ENCODE measurements at regions not wholly inside any gene's neighbourhood (a gene's known extent, or its start where the extent isn't known, plus 50 kb on each side); places are given as distances from the start of the nearest gene placed in this dataset.

DNA sequence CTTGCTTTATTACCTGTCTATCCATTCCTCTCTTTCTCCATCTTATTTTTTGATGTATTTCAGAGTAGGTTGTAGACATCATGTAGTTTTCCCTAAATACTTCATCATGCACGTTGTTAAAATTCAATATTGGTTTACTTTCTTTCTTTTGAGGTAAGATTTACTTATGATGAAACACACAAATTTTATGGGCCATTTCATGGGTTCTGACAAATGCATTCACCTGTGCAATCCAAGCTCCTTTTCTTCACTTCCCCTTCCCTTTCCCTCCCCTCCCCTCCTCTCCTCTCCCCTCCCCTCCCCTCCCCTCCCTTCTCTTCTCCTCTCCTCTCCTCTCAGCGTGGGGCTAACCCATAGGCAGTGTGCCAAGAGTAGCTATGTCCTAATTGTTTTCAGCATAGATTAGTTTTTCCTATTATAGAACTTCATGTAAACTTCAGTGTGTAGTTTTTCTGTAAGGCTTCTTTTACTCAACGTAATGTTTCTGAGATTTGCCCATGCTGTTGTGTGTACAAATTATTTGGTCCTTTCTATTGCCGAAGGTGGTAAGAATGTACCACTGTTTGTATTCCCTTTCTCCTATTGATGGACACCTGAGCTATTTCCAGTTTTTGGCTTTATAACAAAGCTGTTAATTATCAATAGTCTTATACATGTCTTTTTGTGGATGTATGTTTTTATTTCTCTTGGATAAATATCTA lies 92.9 kb upstream of the CLINT1 start:
- Histone ChIP-seq H3K9ac (ENCODE audit: low read length) (no peak overlapping the region), H3K27me3 (ENCODE audit: low read length) (peaks cover 11% of the 10 kb centered on the region; the same call in 1 of the 2 replicates), H2AFZ (ENCODE audit: low read length) (no peak overlapping the region), H4K20me1 (ENCODE audit: low read length) (no peaks in the 10 kb centered on the region), H3K9me2 (replicated peaks; ENCODE audit: low read length) (no peaks in the 10 kb centered on the region), H3K4me1 (ENCODE audit: insufficient read depth, low read length) (peaks cover 8% of the 10 kb centered on the region), H3K79me2 (ENCODE audit: low read length) (no peaks in the 10 kb centered on the region), H3F3A (ENCODE audit: low read length, unreplicated experiment) (no peaks in the 10 kb centered on the region), H3K9me3 (ENCODE audit: low read length) (no peaks in the 10 kb centered on the region), H3K4me3 (ENCODE audit: low read length) (no peak overlapping the region), H3K36me3 (ENCODE audit: low read depth, low read length) (no peaks in the 10 kb centered on the region), H3K27ac (ENCODE audit: low read length) (no peak overlapping the region), H3K4me2 (ENCODE audit: low read length) (no peak overlapping the region)
- TF ChIP-seq CTCF (conservative IDR thresholded peaks at IDR 0.05; ENCODE audit: low read depth, low read length) = no peak
- no peak for TF ChIP-seq EZH2phosphoT487 (IDR thresholded peaks at IDR 0.05; ENCODE audit: borderline replicate concordance, low read length)
- TF ChIP-seq EZH2 (IDR thresholded peaks at IDR 0.05; ENCODE audit: low read length, unreplicated experiment) = no peak
- DNase-seq (no peak), ATAC-seq (no peak)
- ChIA-PET POLR2A (ENCODE audit: unreplicated experiment) (no interaction called here), CTCF (interaction anchor here (0.6 to 0.7 kb wide), 2 partner anchors 203 to 731 kb away, joined by 4 read pairs; no protein-coding TSS in a partner anchor)
- intact Hi-C loops (cut with micrococcal nuclease) = no loop called here
- BruUV-seq (replicated peaks) = no TSS peak

GRCh38 chr5:157949520-157949919 lies 90.6 kb upstream of the CLINT1 start:
- Histone ChIP-seq H3K4me3 (ENCODE audit: low read length) (no peak overlapping the region), H4K20me1 (ENCODE audit: low read length) (no peaks in the 10 kb centered on the region), H3K9me2 (replicated peaks; ENCODE audit: low read length) (no peaks in the 10 kb centered on the region), H2AFZ (ENCODE audit: low read length) (no peak overlapping the region), H3K36me3 (ENCODE audit: low read depth, low read length) (no peaks in the 10 kb centered on the region), H3K9ac (ENCODE audit: low read length) (no peak overlapping the region), H3K4me2 (ENCODE audit: low read length) (0 out of 2 replicates have a peak overlapping the region, but pooled peaks have one; percentile 66), H3K79me2 (ENCODE audit: low read length) (no peaks in the 10 kb centered on the region), H3K4me1 (ENCODE audit: insufficient read depth, low read length) (peaks cover 8% of the 10 kb centered on the region), H3K27ac (ENCODE audit: low read length) (no peak overlapping the region), H3F3A (ENCODE audit: low read length, unreplicated experiment) (no peaks in the 10 kb centered on the region), H3K27me3 (ENCODE audit: low read length) (peaks cover 6% of the 10 kb centered on the region; the same call in 1 of the 2 replicates), H3K9me3 (ENCODE audit: low read length) (no peaks in the 10 kb centered on the region)
- CTCF ChIA-PET = interaction anchor here (0.8 to 1.9 kb wide), 6 partner anchors 17 to 201 kb away, joined by 3 to 9 read pairs (median 6); partner anchors contain the start of gene CLINT1
- no peak for TF ChIP-seq EZH2 (IDR thresholded peaks at IDR 0.05; ENCODE audit: low read length, unreplicated experiment)
- TF ChIP-seq CTCF (conservative IDR thresholded peaks at IDR 0.05; ENCODE audit: low read depth, low read length) = no peak
- no peak for TF ChIP-seq EZH2phosphoT487 (IDR thresholded peaks at IDR 0.05; ENCODE audit: borderline replicate concordance, low read length)
- DNase-seq (no peak), ATAC-seq (no peak)
- POLR2A ChIA-PET (ENCODE audit: unreplicated experiment) = no interaction called here
- BruUV-seq (replicated peaks) = no TSS peak
- intact Hi-C loops (cut with micrococcal nuclease) = loop anchor here (1.0 to 2.0 kb wide), 3 partner anchors 45 to 133 kb away; no protein-coding TSS in a partner anchor

All from PC-3 (cell line).